Right renal pelvis (tissue), 4 donors: ENCODE measurements at regions not wholly inside any gene's neighbourhood (a gene's known extent, or its start where the extent isn't known, plus 50 kb on each side); places are given as distances from the start of the nearest gene placed in this dataset.
"Not testable (repeated sequence)": the region's sequence is repeated elsewhere in the genome, so short reads cannot be mapped to it uniquely, and the experiment has no call there.

Source experiments
- DNase-seq, 4 donors: peaks; one replicate each; pipeline ENCODE4 v3.0.0-alpha.2; 2013; ENCODE audit warnings: low read depth in 4 of 4, low spot score in 3 of 4, missing footprints in 1 of 4

- DNase-seq: no peak
These were observed 465.3 kb upstream of the ARRDC3 start for GRCh38 chr5:91848453-91848852.

GRCh38 chr5:91841423-91841822, 458.3 kb upstream of the ARRDC3 start:
- no peak for DNase-seq

GRCh38 chr5:91840412-91840811, 457.3 kb upstream of the ARRDC3 start:
- no peak for DNase-seq

- no peak for DNase-seq
These were observed 456.6 kb upstream of the ARRDC3 start for GRCh38 chr5:91839721-91840120.

GRCh38 chr5:91839233-91839632, 456.1 kb upstream of the ARRDC3 start:
- no peak for DNase-seq

GRCh38 chr5:91830361-91830953, 447.3 kb upstream of the ARRDC3 start:
- no peak for DNase-seq

- DNase-seq: no peak
These were observed 442.5 kb upstream of the ARRDC3 start for GRCh38 chr5:91825618-91826017.

GRCh38 chr5:91824406-91824805, 441.3 kb upstream of the ARRDC3 start:
- DNase-seq: no peak

GRCh38 chr5:91820874-91821273, 437.8 kb upstream of the ARRDC3 start:
- no peak for DNase-seq

- no peak for DNase-seq
These were observed 433.6 kb upstream of the ARRDC3 start for GRCh38 chr5:91816681-91817080.

- DNase-seq: no peak
These were observed 414.5 kb upstream of the ARRDC3 start for GRCh38 chr5:91797576-91797975.

GRCh38 chr5:91794856-91795548, 411.9 kb upstream of the ARRDC3 start:
- no peak for DNase-seq

GRCh38 chr5:91794455-91794854, 411.3 kb upstream of the ARRDC3 start:
- DNase-seq: no peak

- no peak for DNase-seq
These were observed 404.6 kb upstream of the ARRDC3 start for GRCh38 chr5:91787718-91788117.

GRCh38 chr5:91777671-91778070, 394.6 kb upstream of the ARRDC3 start:
- DNase-seq: no peak

GRCh38 chr5:91776249-91776648, 393.1 kb upstream of the ARRDC3 start:
- DNase-seq: no peak

GRCh38 chr5:91770400-91770799, 387.3 kb upstream of the ARRDC3 start:
- DNase-seq: no peak

- not testable (repeated sequence) for DNase-seq
These were observed 374.3 kb upstream of the ARRDC3 start for GRCh38 chr5:91757383-91757782.

GRCh38 chr5:91754990-91755389, 371.9 kb upstream of the ARRDC3 start:
- no peak for DNase-seq

GRCh38 chr5:91744470-91744869, 361.4 kb upstream of the ARRDC3 start:
- not testable (repeated sequence) for DNase-seq

- DNase-seq: no peak
These were observed 359.4 kb upstream of the ARRDC3 start for GRCh38 chr5:91742550-91742949.

GRCh38 chr5:91741764-91742505, 358.8 kb upstream of the ARRDC3 start:
- no peak for DNase-seq
